ENCODE measurements at regions not wholly inside any gene's neighbourhood (a gene's known extent, or its start where the extent isn't known, plus 50 kb on each side); places are given as distances from the start of the nearest gene placed in this dataset.

GRCh38 chr14:96674121-96674520 lies 123.1 kb upstream of the VRK1 start:
- DNase-seq (no peak), ATAC-seq (no peak)
- H3K4me1 ChIP-seq: no peaks in the 10 kb centered on the region
- H3K27me3 ChIP-seq: no peaks in the 10 kb centered on the region
- 71 to 88% methylated on average over 3 of the region's 3 CpGs for WGBS, 2 donors
- H3K4me3 ChIP-seq: no peak overlapping the region
- H3K9me3 ChIP-seq: no peaks in the 10 kb centered on the region
- TF ChIP-seq POLR2A (IDR thresholded peaks at IDR 0.05) (no peak), CTCF (IDR thresholded peaks at IDR 0.05) (no peak)
- H3K36me3 ChIP-seq (replicated peaks in 1 of 2; ENCODE audit: insufficient read depth in 1 of 2, low read depth in 2 of 2): no peaks in the 10 kb centered on the region
- intact Hi-C loops (cut with DNase I): no loop called here
- H3K27ac ChIP-seq: no peak overlapping the region

GRCh38 chr14:96676166-96676565 lies 121.0 kb upstream of the VRK1 start:
- no peaks in the 10 kb centered on the region for H3K36me3 ChIP-seq (replicated peaks in 1 of 2; ENCODE audit: insufficient read depth in 1 of 2, low read depth in 2 of 2)
- DNase-seq: no peak
- intact Hi-C loops (cut with DNase I): no loop called here
- no peak for ATAC-seq
- no peak overlapping the region for H3K4me3 ChIP-seq
- H3K4me1 ChIP-seq: no peaks in the 10 kb centered on the region
- H3K9me3 ChIP-seq: no peaks in the 10 kb centered on the region
- H3K27me3 ChIP-seq: no peaks in the 10 kb centered on the region
- H3K27ac ChIP-seq: no peak overlapping the region
- no peak for TF ChIP-seq POLR2A (IDR thresholded peaks at IDR 0.05)

- H3K27me3 ChIP-seq: no peaks in the 10 kb centered on the region
- H3K4me1 ChIP-seq: no peaks in the 10 kb centered on the region
- no peaks in the 10 kb centered on the region for H3K9me3 ChIP-seq
- no peak for DNase-seq
- intact Hi-C loops (cut with DNase I): no loop called here
- no peak for TF ChIP-seq POLR2A (IDR thresholded peaks at IDR 0.05)
- no peak for TF ChIP-seq CTCF (IDR thresholded peaks at IDR 0.05)
- no peak overlapping the region for H3K4me3 ChIP-seq
- ATAC-seq: no peak
- 65 to 66% methylated on average over 7 of the region's 7 CpGs for WGBS, 2 donors
- H3K27ac ChIP-seq: no peak overlapping the region
- H3K36me3 ChIP-seq (replicated peaks in 1 of 2; ENCODE audit: insufficient read depth in 1 of 2, low read depth in 2 of 2): no peaks in the 10 kb centered on the region
These were observed 115.4 kb upstream of the VRK1 start for GRCh38 chr14:96681829-96682228.

GRCh38 chr14:96682401-96682800 lies 114.8 kb upstream of the VRK1 start:
- TF ChIP-seq POLR2A (IDR thresholded peaks at IDR 0.05) (no peak), CTCF (IDR thresholded peaks at IDR 0.05) (no peak)
- Histone ChIP-seq H3K4me3 (no peak overlapping the region), H3K36me3 (replicated peaks in 1 of 2; ENCODE audit: insufficient read depth in 1 of 2, low read depth in 2 of 2) (no peaks in the 10 kb centered on the region), H3K27me3 (no peaks in the 10 kb centered on the region), H3K27ac (no peak overlapping the region), H3K4me1 (no peaks in the 10 kb centered on the region), H3K9me3 (no peaks in the 10 kb centered on the region)
- ATAC-seq (no peak), DNase-seq (no peak)
- intact Hi-C loops (cut with DNase I): no loop called here
- 47 to 56% methylated on average over 3 of the region's 3 CpGs for WGBS, 2 donors

GRCh38 chr14:96683562-96684289 lies 113.5 kb upstream of the VRK1 start:
- no peak for DNase-seq
- Histone ChIP-seq H3K9me3 (no peaks in the 10 kb centered on the region), H3K36me3 (replicated peaks in 1 of 2; ENCODE audit: insufficient read depth in 1 of 2, low read depth in 2 of 2) (no peaks in the 10 kb centered on the region), H3K4me3 (no peak overlapping the region), H3K27ac (no peak overlapping the region), H3K27me3 (no peaks in the 10 kb centered on the region), H3K4me1 (no peaks in the 10 kb centered on the region)
- WGBS, 2 donors: 58 to 70% methylated on average over 7 to 8 of the region's 8 CpGs
- no peak for ATAC-seq
- intact Hi-C loops (cut with DNase I): no loop called here
- TF ChIP-seq CTCF (IDR thresholded peaks at IDR 0.05): no peak
- no peak for TF ChIP-seq POLR2A (IDR thresholded peaks at IDR 0.05)

Measured in body of pancreas (tissue), 4 donors.